GM19035 (cell line): ENCODE measurements at regions not wholly inside any gene's neighbourhood (a gene's known extent, or its start where the extent isn't known, plus 50 kb on each side); places are given as distances from the start of the nearest gene placed in this dataset.

Experiments
- ATAC-seq: cut with Tn5 transposase; IDR thresholded peaks from one replicate; pipeline ENCODE4 v1.9.1; 2021; ENCODE audit not compliant: unreplicated experiment

DNA sequence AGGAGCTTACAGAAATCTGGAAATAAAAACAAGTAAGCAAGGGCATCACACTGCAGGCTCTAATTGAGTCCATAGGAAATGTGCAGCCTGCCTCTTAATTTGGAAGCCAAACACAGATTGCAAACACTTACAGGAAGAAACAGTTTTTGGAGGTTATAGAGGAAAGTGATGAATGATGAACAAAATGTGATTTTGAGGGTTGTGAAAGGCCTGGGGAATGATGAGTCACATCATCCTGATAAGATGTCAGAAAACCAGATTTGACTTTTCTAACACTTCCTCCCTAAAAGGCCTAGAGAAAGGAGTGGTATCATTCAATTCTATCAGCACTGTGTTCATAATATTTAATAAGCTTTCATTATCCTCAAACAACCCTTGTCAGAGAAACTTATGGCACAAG is 96.6 kb upstream of the POU2AF2 start:
- ATAC-seq = no peak

DNA sequence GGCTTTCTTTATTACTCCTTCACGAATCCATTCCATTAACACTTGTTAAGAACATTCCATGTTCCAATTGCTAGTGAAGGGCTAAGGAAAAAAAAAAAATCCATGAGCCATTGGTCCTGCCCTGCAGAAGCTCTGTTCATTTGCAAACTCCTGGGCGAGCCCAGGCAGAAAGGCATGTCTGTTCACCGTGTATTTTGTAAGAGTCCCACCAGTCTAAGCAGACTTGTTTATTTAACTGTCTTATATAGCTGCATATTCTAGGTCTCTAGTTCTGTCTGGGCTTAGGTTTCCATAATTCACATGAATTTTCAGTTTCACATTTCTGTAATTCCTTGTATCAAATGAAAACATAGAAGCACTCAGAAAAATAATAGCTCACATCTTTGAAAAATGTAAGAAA is 97.4 kb upstream of the POU2AF2 start:
- no peak for ATAC-seq

DNA sequence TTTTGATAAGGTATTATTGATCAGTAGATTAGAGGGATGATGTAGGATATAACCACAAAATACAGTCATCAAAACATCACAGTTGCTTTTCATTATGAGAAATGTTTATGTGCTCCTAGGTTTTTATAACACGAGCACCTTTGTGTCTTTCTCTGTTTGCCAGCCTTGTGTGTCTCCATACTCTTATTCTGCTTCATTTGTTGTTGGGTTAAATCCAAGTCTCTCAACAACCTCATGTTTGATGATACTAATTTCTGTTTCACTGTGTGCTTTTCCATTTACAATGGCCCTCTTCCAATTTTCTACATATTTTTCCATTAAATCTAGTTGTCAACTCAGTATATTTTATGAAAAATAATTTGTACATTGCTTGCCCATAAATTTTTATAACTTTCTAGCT is 107.7 kb upstream of the POU2AF2 start:
- no peak for ATAC-seq

DNA sequence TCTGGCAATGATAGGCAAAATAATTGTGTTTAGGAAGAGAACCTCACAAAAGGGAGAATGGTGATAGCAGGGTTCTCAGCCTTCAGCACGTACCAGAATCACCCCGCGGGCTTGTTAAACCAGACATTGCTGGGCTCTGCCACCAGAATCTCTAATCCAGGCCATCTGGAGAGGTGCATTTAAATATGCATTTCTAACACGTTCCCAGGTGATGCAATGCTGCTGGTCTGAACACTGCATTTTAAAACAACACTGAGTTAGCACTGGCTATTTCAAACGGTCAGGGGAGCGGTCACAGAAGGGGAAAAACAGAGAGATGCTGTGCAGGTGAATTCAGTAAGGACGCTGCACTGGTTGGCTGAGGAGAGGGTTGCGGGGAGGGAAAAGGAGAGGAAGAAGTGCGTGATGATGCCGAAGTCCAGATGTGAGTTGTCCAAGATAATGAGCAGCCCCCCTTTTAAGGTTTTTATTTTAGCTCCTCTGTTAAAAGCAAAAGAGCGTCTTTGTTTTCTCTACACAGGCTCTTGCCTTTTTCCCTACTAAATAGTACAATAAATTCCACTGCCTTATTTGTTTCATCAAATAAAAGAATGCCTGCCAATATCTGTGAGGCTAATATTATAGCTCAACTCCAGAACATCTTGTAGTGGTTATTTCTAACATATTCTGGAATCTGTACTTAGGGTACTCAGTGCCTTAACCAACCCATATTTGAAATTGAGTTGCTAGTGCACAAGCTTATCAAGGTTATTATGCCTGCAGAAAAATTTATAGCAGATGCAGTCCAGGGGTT is 109.6 kb upstream of the POU2AF2 start:
- ATAC-seq = no peak

DNA sequence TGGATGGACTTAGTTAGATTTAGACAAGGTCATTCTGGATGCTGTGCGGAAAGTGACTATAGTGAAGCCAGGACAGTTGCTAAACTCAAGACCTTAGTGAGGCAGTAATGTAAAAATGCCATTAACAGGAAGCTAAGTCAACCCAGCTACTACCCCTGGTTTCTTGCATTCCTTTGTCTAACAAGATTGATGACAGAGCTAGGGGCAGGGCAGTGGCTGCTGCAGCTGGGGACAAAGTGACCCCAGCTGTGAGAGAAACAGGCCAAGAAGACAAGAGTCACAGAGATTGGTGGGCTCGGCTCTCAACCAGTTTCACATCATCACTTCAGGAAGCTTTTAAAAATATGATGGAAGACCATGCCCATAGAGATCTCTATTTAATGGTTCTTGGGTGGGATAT is 110.4 kb upstream of the POU2AF2 start:
- ATAC-seq = no peak

DNA sequence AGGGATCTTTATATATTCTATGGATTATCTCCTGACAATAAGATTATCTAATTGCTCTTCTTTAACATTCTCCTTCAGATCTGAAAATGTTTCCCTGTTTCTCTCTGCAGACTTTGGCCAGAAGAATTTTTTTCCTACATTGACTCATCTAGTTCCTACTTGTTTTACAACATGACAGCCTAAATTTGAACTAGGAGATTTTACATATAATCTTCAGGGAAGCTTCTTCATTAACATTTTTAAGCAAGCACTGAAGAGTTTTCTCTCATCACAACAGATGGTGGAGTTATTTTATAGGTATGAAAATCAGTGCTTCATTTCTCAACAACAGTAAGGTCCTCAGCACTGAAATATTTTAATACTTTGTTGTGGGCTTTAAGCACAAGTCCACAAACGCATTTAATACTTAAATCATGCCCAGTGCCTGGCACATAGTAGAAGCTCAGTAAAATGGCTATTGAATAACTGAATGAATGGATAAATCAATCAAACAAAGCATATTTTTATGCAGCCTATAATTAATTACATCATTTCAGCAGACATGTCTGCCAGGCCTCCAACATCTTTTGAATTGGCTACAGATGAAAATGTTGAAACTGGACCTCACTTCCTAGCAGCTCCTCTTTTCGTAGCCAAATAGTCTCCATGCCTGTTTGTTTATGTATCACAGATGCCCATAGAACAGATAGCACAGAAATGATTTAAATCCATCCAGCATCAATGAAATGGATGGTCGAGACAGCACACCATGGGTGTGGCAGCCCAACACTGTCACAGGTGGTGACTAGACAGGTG is 117.3 kb upstream of the POU2AF2 start:
- ATAC-seq = no peak

DNA sequence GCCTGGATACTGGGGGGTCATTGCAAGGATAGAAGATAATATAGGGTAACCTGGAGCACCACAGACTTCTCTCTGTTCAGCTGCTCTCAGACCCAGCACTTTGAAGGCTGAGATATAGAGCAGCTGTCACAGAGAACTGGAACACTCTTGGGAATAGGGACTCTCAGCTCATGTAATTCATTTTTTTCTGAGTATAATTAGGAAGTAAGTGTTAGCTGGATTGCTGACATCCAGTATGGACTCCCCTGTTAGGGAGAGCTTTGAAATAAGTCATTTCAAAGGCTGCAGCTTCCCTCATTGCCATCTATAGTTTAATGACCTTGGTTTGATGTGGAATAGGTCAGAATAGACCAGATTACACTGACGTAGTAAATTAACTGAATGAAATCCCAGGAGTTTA is 120.8 kb upstream of the POU2AF2 start:
- no peak for ATAC-seq

DNA sequence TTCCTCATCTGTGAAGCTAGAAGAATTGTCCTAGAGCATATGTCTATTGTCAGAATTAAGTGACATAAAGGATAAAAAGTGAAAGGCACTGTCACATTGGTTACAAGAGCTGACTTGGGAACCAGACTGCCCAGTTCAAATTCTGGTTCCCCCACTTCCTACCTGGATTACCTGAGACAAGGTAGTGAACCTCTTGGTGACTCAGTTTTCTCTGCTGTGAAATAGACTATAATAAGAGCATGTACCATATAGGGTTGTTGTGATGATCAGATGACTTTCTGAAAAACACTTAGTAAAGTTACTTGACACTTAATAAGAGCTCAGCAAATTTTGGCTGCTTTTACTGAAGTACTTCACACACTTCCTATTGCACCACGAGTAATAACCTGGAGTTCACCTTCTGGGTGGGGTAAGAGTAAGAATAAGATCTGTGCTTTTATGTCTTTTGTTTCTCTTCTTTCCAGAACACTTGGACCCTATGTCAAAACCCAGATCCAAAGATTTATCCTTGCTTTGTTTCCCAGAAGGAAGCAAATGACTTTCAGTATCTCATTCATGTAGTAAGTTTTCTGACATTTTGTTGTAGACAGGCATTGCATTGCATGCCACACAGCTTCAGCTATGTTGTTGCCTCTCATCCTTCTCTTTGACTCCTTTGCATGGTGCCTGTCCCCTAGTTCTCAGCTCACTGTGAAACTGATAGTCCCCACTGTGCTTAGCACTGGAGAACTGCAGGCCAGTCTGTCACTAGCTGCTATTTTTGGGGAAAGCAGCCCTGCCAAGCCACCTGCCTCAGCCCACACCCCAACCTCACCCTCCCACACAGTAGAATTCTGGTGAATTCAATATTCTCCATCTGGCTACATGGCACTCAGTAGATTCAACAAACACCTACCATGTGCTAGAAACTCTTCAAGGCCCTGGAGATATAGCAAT is 121.8 kb upstream of the POU2AF2 start:
- peak; percentile 48 for ATAC-seq

DNA sequence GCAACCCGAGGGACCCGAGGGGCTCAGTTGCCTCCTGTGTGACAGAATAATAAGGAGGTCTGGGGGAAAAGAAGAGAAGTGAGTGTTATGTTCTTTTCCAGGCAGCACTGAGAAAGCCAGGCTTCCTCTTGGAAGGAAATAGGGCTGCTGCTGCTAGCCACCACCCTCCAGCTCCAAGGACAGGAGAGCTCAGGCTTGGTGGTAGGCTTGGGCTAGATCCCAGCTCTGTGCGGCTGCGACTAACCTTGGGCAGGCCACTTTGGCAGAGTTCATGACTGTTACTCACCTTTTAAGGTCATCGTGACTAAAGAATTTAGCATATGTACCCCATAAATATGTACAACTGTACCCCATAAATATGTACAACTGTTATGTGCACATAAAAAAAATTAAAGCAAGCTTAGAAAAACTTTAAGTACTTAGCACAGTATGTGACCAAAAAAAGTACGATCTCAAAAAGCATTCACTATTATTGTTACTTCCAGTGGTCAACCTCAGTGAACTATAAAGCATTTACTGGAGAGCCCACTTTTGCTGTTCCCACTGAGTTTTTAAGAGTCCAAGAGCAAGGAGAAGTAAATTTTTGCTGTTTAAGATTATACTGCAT is 124.7 kb upstream of the POU2AF2 start:
- ATAC-seq = no peak

DNA sequence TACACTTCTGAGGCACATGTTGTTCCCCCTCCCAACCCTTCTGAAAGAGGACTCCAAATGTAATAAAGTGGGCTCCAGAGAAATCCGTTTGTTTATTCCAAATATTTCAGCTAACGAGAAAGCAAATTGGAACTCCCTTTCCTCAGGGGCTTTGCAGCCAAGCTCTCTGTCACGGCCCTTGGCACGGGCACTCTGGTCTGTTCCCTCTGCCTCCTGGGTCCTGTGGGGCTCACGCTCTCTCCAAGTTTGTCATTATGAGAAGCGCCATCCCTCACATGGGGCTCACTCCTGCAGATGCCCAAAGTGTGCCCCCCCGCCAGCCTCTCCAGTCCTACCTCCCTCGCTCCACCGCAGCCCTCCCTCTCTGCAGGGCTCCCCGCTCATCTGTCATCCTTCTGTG is 125.4 kb upstream of the POU2AF2 start:
- no peak for ATAC-seq

DNA sequence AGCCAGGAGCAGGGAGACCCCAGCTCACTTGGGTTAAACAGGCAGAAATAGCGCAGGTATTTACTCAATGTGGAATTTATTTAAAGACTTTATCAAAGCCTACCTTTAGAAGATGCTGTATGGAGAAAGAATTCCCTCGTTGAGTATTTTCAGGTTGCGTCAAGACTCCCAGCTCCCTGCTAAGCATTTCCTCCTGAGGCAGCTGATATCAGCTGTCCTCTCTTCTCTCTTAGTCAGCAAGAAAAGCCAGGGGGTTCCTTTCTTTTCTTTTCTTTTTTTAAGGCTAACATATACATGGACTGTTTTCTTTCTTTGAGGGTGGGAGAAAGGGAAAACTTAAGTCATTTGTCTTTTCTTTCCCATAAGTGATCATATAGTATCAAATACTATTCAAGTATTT is 125.8 kb upstream of the POU2AF2 start:
- ATAC-seq = no peak

DNA sequence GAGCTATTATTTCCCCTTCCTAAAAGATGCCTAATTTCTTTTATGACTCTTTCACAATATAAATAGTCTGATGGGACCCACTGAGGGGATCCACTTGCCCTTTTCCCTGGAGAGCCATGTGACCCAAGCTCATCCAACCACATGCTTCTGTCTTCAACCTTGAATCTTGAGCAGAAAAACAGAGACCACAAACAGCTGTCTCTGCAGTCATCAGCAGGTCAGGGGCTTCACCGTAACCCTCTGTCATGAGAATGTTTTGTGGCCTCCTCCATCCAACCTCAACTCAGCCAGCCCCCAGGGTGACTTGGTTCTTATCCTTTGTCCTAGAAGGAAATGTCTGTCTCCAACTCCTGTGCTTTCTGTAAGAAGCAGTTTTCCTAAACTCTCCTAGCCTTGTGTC is 129.6 kb upstream of the POU2AF2 start:
- ATAC-seq = no peak

DNA sequence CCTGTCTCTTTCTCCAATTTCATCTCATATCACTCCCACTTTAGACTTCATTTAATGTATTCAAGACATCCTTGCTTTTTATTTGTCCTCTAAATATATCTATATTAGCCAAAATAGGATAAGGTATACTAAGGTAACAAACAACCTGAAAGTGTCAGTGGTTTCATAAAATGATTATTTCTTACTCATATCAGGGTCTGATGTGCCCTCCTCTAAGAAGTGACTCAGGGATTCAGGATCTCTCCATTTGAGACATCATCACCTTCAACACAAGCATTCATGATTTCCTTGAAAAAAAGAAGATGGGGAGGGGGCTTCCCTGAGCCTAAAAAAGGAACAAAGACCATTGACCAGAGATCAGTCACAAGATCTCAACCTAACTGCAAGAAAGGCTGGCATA is 131.4 kb upstream of the POU2AF2 start:
- no peak for ATAC-seq

DNA sequence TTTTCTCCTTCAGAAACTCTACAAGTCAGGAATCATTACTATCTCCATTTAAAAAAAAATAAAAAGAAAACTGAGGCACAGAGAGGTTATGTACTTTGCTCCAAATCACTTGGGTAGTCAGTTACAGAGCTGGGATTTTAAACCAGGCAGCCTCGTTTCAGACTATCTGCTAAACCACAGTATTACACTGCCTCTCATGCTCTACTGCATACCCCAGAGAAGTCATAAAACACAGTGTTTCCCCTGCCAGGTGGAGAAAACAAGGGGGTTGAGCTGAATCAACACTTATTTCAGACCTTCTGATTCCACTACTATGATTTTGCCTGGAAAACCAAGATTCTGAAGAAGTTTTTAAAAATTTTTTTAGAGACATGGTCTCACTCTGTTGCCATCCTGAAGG is 132.9 kb upstream of the POU2AF2 start:
- no peak for ATAC-seq

DNA sequence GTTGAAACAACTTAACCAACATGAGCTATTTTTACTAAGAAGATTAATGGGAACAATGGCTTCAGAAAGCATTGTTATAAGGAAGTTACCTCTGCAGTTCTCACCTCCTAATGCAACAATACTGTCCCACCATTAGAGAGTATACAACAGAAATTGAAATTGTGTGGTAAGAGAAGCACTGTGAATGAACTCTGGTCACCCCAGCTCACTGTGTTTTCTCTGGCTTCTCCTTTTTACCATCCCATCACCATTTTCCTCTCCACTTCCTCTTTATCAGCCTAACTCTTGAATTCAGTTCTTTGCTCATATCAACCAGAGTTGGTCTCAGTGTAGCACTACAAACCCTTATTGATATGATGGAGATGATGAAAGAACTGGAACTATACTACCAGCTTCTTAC is 138.0 kb upstream of the POU2AF2 start:
- no peak for ATAC-seq

DNA sequence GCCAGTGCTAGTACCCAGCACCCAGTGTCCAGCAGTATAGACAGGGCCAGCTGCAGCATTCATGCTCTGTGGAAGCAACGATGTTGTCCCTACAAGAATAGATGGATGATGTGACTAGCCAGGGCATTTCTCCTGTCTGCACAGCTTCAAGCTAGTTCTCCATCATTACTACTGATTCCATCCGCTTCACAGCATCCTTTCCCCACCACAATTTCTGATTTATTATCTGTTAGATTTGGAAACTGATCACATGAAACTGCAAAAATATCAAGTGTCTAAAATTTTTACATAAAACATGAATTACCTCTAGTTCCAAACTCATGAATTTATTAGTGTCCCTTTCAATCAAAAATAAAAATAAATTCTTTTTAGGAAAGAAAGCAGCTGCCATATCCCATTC is 138.9 kb upstream of the POU2AF2 start:
- no peak for ATAC-seq

DNA sequence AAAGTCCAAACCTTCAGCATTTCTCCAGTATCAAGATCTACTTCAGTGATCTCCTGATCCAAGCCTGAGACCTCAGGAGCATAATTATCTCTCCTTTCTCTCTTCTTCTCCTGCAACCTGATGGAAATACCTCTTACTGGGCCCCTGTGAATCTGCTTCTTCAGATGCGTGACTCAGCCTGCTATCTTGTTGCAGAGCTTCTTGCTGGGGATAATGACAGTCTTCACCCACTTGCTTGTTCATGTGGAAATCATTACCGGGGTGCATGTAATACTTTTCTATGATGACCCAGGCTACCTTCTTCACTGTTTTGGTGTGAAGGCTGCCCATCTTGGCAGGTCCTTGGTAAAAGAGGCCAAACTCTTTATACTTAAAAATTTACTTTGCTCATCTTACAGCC is 140.0 kb upstream of the POU2AF2 start:
- no peak for ATAC-seq

DNA sequence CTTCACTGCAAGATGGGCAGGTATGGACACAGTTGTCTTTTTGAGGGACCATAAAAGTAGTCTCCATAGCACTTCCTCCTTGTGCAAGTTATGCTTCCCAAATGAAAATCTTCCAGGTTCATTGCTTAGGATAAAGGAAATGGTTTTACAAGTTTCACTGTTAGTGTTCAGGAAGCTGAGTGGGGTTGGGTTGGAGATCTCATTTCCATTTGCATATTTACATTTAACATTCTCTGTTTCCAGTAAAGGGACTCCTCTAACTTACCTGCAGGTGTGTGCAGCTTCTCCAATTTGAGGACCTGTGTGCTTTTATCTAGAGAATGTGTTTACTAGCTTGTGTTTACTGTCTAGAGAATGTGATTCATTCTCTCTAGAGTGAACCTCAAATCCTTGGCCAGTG is 141.3 kb upstream of the POU2AF2 start:
- no peak for ATAC-seq

DNA sequence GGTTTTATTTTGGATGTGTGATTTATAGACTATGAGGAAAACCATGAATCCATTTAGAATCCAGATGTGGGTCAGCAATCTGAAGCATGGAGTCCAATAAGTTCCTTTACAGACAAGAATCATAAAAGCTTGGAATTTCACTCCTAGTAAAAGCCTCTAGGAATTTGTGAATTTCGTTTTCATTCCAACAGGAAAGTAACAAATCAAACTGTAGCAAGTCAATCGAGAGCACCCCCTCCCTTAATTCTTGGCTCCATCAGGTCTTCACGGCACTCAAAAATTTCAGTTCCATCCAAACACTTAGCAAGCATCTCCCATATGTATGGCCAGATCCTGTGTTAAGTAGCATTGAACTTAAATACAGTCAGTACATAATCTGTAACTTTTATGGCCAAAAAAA is 143.6 kb upstream of the POU2AF2 start:
- no peak for ATAC-seq

DNA sequence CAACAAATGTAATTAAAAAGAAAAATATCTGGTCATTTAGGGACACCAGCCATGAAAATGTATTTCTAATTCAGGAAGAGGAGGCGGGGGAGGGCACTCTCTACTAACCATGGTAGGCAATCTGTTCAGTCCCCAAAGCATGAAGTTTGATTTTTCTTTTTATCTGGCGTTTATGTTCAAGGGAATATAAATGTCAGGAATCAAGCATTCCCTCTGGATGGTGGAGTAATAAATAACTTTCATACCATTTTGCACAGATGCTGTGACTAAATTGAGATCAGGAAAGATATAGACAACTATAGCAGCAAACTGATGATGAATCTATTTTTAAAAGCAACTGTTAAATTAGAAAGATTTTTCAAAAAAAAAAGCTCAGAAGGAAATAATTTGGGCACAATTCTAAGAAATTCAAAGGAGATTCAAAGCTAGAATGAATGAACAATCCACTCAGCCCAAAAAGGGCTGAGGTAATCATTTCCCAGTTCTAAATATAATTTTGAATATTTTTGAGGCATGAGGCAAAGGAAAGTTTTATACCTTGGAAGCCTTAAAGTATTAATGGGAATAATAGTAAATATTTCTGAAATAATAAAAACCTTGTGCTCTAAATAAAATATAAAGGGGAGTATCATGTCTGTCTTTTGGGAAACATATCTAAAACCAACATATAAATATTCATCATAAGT is 146.4 kb upstream of the POU2AF2 start:
- no peak for ATAC-seq

DNA sequence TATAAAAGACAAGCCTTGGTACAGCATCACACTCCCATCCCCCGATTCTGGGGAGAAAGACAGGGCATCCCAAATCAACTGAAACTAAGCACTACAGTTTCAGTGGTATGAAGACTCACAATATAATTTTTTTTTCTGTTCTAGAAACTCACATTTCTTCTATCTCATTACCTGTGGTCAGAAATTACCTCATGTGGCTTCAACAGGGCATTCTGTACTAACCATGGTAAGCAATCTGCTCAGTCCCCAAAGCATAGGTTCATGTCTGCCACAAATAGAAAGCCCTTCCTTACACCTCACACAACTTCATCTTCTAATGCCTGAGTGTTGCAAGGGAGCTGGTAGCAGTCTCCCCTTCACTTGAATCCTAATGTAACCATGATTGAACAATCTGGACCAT is 147.4 kb upstream of the POU2AF2 start:
- peak; percentile 56 for ATAC-seq
